Osteocyte (in vitro differentiated cells): ENCODE measurements at regions not wholly inside any gene's neighbourhood (a gene's known extent, or its start where the extent isn't known, plus 50 kb on each side); places are given as distances from the start of the nearest gene placed in this dataset.
"Not testable (repeated sequence)": the region's sequence is repeated elsewhere in the genome, so short reads cannot be mapped to it uniquely, and the experiment has no call there.

ENCODE experiments used
- DNase-seq: peaks from one replicate; pipeline ENCODE4 v3.0.0; 2021; ENCODE audit warnings: mixed read lengths; ENCODE audit not compliant: unreplicated experiment; ENCODE audit errors: extremely low spot score
- H3K27ac Mint-ChIP-seq: one replicate; pipeline ENCODE4 v1.8.0; 2021; ENCODE audit warnings: mild to moderate bottlenecking, mixed read lengths; ENCODE audit not compliant: unreplicated experiment
- H3K27me3 Mint-ChIP-seq: one replicate; pipeline ENCODE4 v1.8.0; 2021; ENCODE audit warnings: mixed read lengths; ENCODE audit not compliant: unreplicated experiment
- H3K36me3 Mint-ChIP-seq: one replicate; pipeline ENCODE4 v1.8.0; 2021; ENCODE audit warnings: mixed read lengths; ENCODE audit not compliant: unreplicated experiment
- H3K4me1 Mint-ChIP-seq: one replicate; pipeline ENCODE4 v1.8.0; 2021; ENCODE audit warnings: mixed read lengths; ENCODE audit not compliant: unreplicated experiment
- H3K4me3 Mint-ChIP-seq: one replicate; pipeline ENCODE4 v1.8.0; 2021; ENCODE audit warnings: mild to moderate bottlenecking, moderate library complexity, mixed read lengths; ENCODE audit not compliant: unreplicated experiment
- H3K9me3 Mint-ChIP-seq: one replicate; pipeline ENCODE4 v1.8.0; 2021; ENCODE audit warnings: mixed read lengths; ENCODE audit not compliant: unreplicated experiment
- TF ChIP-seq, protein P1 (sequence below): fragments of 200-600 bp; sonication (generic); IDR thresholded peaks from 2 replicates; pipeline ENCODE4 v1.5.0; 2021; ENCODE audit warnings: antibody characterized with exemption, mild to moderate bottlenecking, moderate library complexity

DNA sequence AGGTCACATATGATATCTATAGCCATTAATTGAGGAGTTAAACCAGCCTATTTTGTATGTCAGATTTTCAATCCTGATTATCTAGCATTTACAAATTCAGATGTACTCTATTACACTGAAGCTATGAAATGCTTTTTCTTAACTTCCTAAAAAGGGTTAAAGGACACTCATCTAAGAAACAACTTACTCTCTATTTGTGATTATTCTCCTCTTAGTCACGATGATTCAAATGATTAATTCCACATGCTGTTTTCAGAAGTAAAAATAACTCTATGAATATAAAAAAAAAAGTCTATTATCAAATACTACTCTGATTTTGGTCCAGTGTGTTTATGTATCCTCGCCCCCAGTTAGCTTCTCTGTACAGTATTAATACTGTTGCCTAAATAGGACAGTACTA is 1199.9 kb downstream of the GATA3 start:
- Mint-ChIP-seq H3K9me3 (peaks cover 7% of the 10 kb centered on the region), H3K4me3 (no peak overlapping the region), H3K36me3 (no peaks in the 10 kb centered on the region), H3K27me3 (no peaks in the 10 kb centered on the region), H3K4me1 (no peaks in the 10 kb centered on the region), H3K27ac (no peak overlapping the region)
- TF ChIP-seq, protein P1, sequence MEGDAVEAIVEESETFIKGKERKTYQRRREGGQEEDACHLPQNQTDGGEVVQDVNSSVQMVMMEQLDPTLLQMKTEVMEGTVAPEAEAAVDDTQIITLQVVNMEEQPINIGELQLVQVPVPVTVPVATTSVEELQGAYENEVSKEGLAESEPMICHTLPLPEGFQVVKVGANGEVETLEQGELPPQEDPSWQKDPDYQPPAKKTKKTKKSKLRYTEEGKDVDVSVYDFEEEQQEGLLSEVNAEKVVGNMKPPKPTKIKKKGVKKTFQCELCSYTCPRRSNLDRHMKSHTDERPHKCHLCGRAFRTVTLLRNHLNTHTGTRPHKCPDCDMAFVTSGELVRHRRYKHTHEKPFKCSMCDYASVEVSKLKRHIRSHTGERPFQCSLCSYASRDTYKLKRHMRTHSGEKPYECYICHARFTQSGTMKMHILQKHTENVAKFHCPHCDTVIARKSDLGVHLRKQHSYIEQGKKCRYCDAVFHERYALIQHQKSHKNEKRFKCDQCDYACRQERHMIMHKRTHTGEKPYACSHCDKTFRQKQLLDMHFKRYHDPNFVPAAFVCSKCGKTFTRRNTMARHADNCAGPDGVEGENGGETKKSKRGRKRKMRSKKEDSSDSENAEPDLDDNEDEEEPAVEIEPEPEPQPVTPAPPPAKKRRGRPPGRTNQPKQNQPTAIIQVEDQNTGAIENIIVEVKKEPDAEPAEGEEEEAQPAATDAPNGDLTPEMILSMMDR: no peak
- no peak for DNase-seq

DNA sequence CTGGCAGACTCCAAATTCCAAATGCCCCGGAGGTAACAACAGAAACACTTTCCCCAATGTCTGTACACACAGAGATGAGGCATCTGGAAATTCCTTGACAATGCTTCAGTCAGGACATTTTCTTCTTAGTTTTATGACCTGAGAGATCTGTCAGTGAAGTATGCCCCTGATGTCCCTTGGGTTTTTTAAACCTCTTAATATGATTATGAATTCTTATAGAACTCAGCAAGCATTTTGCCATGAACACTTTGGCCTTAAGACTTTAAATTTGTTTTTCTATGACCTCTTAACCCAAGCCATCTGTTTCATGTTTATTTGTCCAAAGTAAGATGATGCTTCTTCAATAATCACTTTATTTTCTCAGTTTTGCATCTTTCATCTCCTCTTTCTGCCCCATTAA is 1206.2 kb downstream of the GATA3 start:
- no peaks in the 10 kb centered on the region for H3K4me1 Mint-ChIP-seq
- H3K36me3 Mint-ChIP-seq: no peaks in the 10 kb centered on the region
- H3K27me3 Mint-ChIP-seq: no peaks in the 10 kb centered on the region
- H3K9me3 Mint-ChIP-seq: no peaks in the 10 kb centered on the region
- no peak overlapping the region for H3K27ac Mint-ChIP-seq
- DNase-seq: no peak
- H3K4me3 Mint-ChIP-seq: no peak overlapping the region
- TF ChIP-seq, protein P1: no peak

DNA sequence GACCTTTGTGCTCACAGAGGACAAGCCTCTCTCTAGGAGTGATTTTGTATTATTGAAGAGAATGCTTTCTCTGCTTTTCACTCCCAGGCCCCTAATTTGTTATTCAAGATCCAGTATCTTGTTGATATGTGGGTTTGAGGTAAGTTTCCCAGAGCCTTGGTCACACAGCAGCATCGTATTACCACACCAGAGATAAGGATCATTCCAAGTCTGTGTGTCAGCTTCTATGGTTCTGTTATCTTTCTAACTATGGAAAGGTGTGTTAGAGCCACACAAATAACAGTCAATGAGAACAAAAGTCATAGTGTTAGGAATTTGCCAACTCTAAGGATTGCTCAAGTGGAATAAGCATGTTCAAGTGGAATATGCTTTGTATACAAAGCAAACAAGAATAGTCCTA is 1208.3 kb downstream of the GATA3 start:
- no peak overlapping the region for H3K27ac Mint-ChIP-seq
- no peak for DNase-seq
- no peaks in the 10 kb centered on the region for H3K36me3 Mint-ChIP-seq
- H3K4me3 Mint-ChIP-seq: no peak overlapping the region
- H3K4me1 Mint-ChIP-seq: no peaks in the 10 kb centered on the region
- TF ChIP-seq, protein P1: no peak
- no peaks in the 10 kb centered on the region for H3K27me3 Mint-ChIP-seq
- H3K9me3 Mint-ChIP-seq: no peaks in the 10 kb centered on the region

DNA sequence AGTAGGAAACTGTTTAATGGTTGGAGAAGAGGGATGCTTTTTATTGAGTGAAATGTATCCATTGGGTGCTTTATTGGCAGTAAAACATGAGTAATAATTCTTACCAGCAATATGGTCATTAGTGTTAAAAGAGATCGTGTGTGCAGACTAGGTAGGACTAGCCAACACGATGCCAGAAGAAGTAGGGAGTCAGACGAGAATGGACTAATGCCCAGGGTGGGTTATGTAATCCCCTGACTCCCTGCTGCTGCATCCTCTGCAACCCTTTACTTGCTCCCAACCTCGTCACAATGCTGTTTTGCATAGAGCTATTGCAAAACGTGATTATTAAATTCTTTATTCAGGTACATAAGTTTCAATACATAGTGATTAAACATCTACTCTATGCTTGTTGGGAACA is 1213.7 kb downstream of the GATA3 start:
- no peaks in the 10 kb centered on the region for H3K27me3 Mint-ChIP-seq

DNA sequence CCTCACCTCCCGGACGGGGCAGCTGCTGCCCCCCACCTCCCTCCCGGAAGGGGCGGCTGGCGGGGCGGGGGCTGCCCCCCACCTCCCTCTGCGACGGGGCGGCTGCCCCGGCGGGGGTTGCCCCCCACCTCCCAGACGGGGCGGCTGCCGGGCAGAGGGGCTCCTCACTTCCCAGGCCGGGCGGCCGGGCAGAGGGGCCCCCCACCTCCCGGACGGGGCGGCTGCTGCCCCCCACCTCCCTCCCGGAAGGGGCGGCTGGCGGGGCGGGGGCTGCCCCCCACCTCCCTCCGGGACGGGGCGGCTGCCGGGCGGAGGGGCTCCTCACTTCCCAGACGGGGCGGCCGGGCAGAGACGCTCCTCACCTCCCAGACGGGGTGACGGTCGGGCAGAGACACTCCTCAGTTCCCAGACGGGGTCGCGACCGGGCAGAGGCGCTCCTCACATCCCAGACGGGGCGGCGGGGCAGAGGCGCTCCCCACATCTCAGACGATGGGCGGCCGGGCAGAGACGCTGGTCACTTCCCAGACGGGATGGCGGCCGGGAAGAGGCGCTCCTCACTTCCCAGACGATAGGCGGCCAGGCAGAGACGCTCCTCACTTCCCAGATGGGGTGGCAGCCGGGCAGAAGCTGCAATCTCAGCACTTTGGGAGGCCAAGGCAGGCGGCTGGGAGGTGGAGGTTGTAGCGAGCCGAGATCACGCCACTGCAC is 1218.8 kb downstream of the GATA3 start:
- H3K9me3 Mint-ChIP-seq, H3K4me3 Mint-ChIP-seq, H3K27me3 Mint-ChIP-seq, DNase-seq, H3K27ac Mint-ChIP-seq, H3K36me3 Mint-ChIP-seq, H3K4me1 Mint-ChIP-seq: not testable (repeated sequence)

More for the DNA sequence above, 1213.7 kb downstream of the GATA3 start:
- no peaks in the 10 kb centered on the region for H3K4me1 Mint-ChIP-seq
- TF ChIP-seq, protein P1: no peak
- no peaks in the 10 kb centered on the region for H3K36me3 Mint-ChIP-seq
- no peak overlapping the region for H3K27ac Mint-ChIP-seq
- no peak for DNase-seq
- H3K4me3 Mint-ChIP-seq: no peak overlapping the region
- H3K9me3 Mint-ChIP-seq: no peaks in the 10 kb centered on the region
